ENCODE measurements at regions not wholly inside any gene's neighbourhood (a gene's known extent, or its start where the extent isn't known, plus 50 kb on each side); places are given as distances from the start of the nearest gene placed in this dataset.

DNA sequence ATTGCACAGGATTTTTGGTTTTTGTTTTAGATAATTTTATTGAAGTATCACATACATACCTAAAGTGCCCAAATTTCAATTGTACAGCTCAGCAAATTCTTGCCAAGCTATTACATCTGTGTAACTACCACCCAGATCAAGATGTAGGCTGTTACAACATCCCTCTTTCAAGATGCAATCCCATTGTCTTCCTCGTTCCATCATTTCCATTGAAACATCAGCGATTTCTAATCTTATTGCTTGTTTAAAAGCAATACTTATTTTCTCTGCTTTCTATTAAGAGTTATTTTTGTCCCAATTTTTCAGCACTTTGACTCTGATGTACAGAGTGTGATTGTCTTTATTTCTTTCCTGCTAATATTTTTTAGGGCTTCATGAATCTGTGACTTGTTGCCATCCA, 372.8 kb upstream of the SHH start:
- Histone ChIP-seq H3K4me3 (replicated peaks in 1 of 4; ENCODE audit: control extremely low read depth in 1 of 4, insufficient read depth in 1 of 4, low read depth in 3 of 4, low read length in 4 of 4) (no peak overlapping the region), H3K27me3 (ENCODE audit: control insufficient read depth, insufficient read depth, low read length) (no peaks in the 10 kb centered on the region)
- TF ChIP-seq, protein P1, sequence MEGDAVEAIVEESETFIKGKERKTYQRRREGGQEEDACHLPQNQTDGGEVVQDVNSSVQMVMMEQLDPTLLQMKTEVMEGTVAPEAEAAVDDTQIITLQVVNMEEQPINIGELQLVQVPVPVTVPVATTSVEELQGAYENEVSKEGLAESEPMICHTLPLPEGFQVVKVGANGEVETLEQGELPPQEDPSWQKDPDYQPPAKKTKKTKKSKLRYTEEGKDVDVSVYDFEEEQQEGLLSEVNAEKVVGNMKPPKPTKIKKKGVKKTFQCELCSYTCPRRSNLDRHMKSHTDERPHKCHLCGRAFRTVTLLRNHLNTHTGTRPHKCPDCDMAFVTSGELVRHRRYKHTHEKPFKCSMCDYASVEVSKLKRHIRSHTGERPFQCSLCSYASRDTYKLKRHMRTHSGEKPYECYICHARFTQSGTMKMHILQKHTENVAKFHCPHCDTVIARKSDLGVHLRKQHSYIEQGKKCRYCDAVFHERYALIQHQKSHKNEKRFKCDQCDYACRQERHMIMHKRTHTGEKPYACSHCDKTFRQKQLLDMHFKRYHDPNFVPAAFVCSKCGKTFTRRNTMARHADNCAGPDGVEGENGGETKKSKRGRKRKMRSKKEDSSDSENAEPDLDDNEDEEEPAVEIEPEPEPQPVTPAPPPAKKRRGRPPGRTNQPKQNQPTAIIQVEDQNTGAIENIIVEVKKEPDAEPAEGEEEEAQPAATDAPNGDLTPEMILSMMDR (conservative IDR thresholded peaks at IDR 0.05 in 1 of 2, IDR thresholded peaks at IDR 0.05 in 1 of 2; ENCODE audit: low read depth in 1 of 2, low read length in 2 of 2) = no peak
- no peak for TF ChIP-seq EZH2 (IDR thresholded peaks at IDR 0.05; ENCODE audit: low read length, missing control alignments)

DNA sequence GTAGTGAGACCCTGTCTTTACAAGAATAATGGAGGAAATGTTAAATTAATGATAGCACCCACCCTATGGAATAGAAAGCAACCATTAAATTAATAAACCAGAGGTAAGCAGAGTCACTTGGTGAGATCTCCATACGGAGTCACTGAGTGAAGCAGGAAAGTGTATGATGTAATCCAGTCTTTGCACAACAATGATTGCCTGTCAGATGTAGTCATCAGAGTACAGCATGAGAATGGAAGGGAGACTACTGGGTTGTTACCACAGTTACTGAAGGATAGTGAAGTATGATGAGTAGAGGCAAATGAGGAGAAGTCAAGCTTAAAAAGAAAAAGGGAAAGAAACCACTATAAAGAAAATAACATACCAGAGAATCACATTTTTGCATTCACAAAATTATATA, 371.9 kb upstream of the SHH start:
- no peaks in the 10 kb centered on the region for H3K36me3 ChIP-seq (ENCODE audit: control insufficient read depth, insufficient read depth, low read length)
- TF ChIP-seq, protein P1 (conservative IDR thresholded peaks at IDR 0.05 in 1 of 2, IDR thresholded peaks at IDR 0.05 in 1 of 2; ENCODE audit: low read depth in 1 of 2, low read length in 2 of 2) = no peak
- TF ChIP-seq EZH2 (IDR thresholded peaks at IDR 0.05; ENCODE audit: low read length, missing control alignments) = no peak

More for the DNA sequence above, 372.8 kb upstream of the SHH start:
- Histone ChIP-seq H3K9ac (ENCODE audit: insufficient read depth, low read length) (no peak overlapping the region), H3K9me3 (ENCODE audit: control insufficient read depth, insufficient read depth, low read depth, low read length) (no peaks in the 10 kb centered on the region), H3K4me2 (ENCODE audit: extremely low read depth, insufficient read depth, low read length) (no peak overlapping the region), H3K27ac (ENCODE audit: insufficient read depth, low read length) (no peak overlapping the region), H3K36me3 (ENCODE audit: control insufficient read depth, insufficient read depth, low read length) (no peaks in the 10 kb centered on the region), H3K4me1 (ENCODE audit: control insufficient read depth, extremely low read depth, insufficient read depth, low read length) (no peaks in the 10 kb centered on the region), H4K20me1 (ENCODE audit: control insufficient read depth, extremely low read depth, insufficient read depth, low read length) (no peaks in the 10 kb centered on the region), H3K79me2 (ENCODE audit: control insufficient read depth, insufficient read depth, low read length) (no peaks in the 10 kb centered on the region), H2AFZ (ENCODE audit: low read length) (no peak overlapping the region)
- no peak for DNase-seq (ENCODE audit: low read depth in 2 of 2)

GRCh38 chr7:156180451-156181229, 368.4 kb upstream of the SHH start:
- DNase-seq (ENCODE audit: low read depth in 2 of 2) = no peak

More for the DNA sequence above, 371.9 kb upstream of the SHH start:
- H3K27me3 ChIP-seq (ENCODE audit: control insufficient read depth, insufficient read depth, low read length) = no peaks in the 10 kb centered on the region
- H3K79me2 ChIP-seq (ENCODE audit: control insufficient read depth, insufficient read depth, low read length) = no peaks in the 10 kb centered on the region
- DNase-seq (ENCODE audit: low read depth in 2 of 2) = no peak
- H3K4me1 ChIP-seq (ENCODE audit: control insufficient read depth, extremely low read depth, insufficient read depth, low read length) = no peaks in the 10 kb centered on the region
- no peak overlapping the region for H3K9ac ChIP-seq (ENCODE audit: insufficient read depth, low read length)
- H2AFZ ChIP-seq (ENCODE audit: low read length) = no peak overlapping the region
- no peaks in the 10 kb centered on the region for H3K9me3 ChIP-seq (ENCODE audit: control insufficient read depth, insufficient read depth, low read depth, low read length)
- H3K27ac ChIP-seq (ENCODE audit: insufficient read depth, low read length) = no peak overlapping the region
- H4K20me1 ChIP-seq (ENCODE audit: control insufficient read depth, extremely low read depth, insufficient read depth, low read length) = no peaks in the 10 kb centered on the region
- no peak overlapping the region for H3K4me2 ChIP-seq (ENCODE audit: extremely low read depth, insufficient read depth, low read length)
- H3K4me3 ChIP-seq (replicated peaks in 1 of 4; ENCODE audit: control extremely low read depth in 1 of 4, insufficient read depth in 1 of 4, low read depth in 3 of 4, low read length in 4 of 4) = no peak overlapping the region

More at GRCh38 chr7:156180451-156181229, 368.4 kb upstream of the SHH start:
- Histone ChIP-seq H3K4me1 (ENCODE audit: control insufficient read depth, extremely low read depth, insufficient read depth, low read length) (no peaks in the 10 kb centered on the region), H3K4me3 (replicated peaks in 1 of 4; ENCODE audit: control extremely low read depth in 1 of 4, insufficient read depth in 1 of 4, low read depth in 3 of 4, low read length in 4 of 4) (no peak overlapping the region), H3K36me3 (ENCODE audit: control insufficient read depth, insufficient read depth, low read length) (no peaks in the 10 kb centered on the region), H3K79me2 (ENCODE audit: control insufficient read depth, insufficient read depth, low read length) (no peaks in the 10 kb centered on the region), H3K9ac (ENCODE audit: insufficient read depth, low read length) (no peak overlapping the region), H3K27me3 (ENCODE audit: control insufficient read depth, insufficient read depth, low read length) (no peaks in the 10 kb centered on the region), H3K4me2 (ENCODE audit: extremely low read depth, insufficient read depth, low read length) (no peak overlapping the region), H2AFZ (ENCODE audit: low read length) (no peak overlapping the region), H3K27ac (ENCODE audit: insufficient read depth, low read length) (no peak overlapping the region), H4K20me1 (ENCODE audit: control insufficient read depth, extremely low read depth, insufficient read depth, low read length) (no peaks in the 10 kb centered on the region), H3K9me3 (ENCODE audit: control insufficient read depth, insufficient read depth, low read depth, low read length) (no peaks in the 10 kb centered on the region)
- TF ChIP-seq EZH2 (IDR thresholded peaks at IDR 0.05; ENCODE audit: low read length, missing control alignments) = no peak
